ENCODE measurements at regions not wholly inside any gene's neighbourhood (a gene's known extent, or its start where the extent isn't known, plus 50 kb on each side); places are given as distances from the start of the nearest gene placed in this dataset.

DNA sequence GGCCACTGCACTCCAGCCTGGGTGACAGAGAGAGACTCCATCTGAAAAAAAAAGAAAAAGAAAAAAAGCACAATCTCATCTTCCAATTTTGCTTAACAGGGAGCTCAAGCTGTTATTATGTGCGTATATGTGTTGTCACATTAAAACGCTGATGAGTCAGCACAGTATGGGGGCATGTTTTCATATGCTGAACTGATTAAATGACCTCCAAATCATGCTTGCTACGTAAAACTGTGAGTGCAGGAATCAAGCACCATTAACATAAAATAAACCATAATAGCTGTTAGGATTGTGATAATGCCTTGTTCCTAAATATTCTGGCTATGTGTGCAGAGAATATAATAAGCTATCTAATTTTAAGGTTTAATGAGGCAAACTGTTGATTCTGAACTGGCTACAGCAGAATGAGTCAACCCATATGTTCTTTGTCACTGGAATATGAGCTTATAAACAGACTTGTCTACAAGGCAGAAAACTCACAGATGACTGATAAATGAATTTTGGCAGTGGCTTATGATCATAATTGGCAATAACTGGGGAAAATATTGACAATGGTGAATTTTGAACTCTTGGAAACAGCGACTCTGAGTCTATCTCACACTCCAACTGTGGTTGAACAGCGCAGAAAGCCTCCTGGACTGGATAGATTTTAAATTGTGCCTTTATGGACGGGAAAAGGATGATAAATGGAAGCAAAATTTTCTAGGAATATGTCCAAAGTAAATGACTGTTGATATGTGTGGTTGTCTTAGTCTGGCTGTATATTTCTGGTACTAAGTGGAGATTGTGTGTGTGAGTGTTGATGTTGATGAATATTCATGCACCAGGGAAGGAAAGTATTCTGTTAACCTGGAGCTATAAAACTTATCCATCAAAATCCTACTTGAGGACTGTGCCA is 75.5 kb downstream of the VCAM1 start:
- TF ChIP-seq, protein P1, sequence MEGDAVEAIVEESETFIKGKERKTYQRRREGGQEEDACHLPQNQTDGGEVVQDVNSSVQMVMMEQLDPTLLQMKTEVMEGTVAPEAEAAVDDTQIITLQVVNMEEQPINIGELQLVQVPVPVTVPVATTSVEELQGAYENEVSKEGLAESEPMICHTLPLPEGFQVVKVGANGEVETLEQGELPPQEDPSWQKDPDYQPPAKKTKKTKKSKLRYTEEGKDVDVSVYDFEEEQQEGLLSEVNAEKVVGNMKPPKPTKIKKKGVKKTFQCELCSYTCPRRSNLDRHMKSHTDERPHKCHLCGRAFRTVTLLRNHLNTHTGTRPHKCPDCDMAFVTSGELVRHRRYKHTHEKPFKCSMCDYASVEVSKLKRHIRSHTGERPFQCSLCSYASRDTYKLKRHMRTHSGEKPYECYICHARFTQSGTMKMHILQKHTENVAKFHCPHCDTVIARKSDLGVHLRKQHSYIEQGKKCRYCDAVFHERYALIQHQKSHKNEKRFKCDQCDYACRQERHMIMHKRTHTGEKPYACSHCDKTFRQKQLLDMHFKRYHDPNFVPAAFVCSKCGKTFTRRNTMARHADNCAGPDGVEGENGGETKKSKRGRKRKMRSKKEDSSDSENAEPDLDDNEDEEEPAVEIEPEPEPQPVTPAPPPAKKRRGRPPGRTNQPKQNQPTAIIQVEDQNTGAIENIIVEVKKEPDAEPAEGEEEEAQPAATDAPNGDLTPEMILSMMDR (conservative IDR thresholded peaks at IDR 0.05; ENCODE audit: low read depth, low read length), result no peak
- TF ChIP-seq EZH2 (IDR thresholded peaks at IDR 0.05; ENCODE audit: low read length, unreplicated experiment), result no peak
- TF ChIP-seq EZH2phosphoT487 (IDR thresholded peaks at IDR 0.05; ENCODE audit: borderline replicate concordance, low read length), result no peak
